Hematopoietic multipotent progenitor cell treated with erythropoietin and hydrocortisone succinate and interleukin-3 and kit ligand, for 6 days (in vitro differentiated cells): ENCODE measurements at regions not wholly inside any gene's neighbourhood (a gene's known extent, or its start where the extent isn't known, plus 50 kb on each side); places are given as distances from the start of the nearest gene placed in this dataset.

Experiments
- DNase-seq: peaks from one replicate; pipeline ENCODE4 v3.0.0-alpha.2; 2015

GRCh38 chr16:86777381-86777946 lies 199.1 kb downstream of the FOXL1 start:
- DNase-seq: no peak

DNA sequence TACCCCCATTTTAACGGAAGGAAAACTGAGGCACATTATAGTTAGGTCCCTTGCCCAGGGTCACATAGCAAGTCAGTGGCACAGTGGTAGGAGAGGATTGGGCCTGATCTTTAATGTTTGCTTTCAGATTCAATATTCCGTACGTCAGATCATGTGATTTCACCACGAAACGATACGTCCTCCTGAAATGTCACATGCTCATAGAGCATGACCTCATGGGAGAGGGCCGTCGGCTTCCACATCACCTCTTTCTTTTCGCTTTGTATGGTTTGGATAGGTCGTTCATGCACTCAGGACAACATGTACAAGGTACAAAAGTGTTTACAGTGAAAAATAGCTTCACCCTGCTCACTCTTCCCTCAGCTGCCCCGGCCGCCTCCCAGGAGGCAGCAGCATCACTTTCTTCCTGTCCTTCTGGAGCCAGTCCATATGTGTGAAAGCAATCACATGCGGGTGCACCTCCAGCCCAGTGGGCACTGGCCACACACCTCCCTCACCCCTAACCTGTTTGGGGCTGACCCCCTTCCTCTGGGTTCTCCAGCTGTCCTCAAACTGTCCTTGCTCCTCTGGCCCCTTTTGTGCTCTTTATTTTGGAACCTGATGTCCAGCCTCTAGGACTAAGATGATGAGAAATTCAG lies 199.9 kb downstream of the FOXL1 start:
- DNase-seq: no peak

DNA sequence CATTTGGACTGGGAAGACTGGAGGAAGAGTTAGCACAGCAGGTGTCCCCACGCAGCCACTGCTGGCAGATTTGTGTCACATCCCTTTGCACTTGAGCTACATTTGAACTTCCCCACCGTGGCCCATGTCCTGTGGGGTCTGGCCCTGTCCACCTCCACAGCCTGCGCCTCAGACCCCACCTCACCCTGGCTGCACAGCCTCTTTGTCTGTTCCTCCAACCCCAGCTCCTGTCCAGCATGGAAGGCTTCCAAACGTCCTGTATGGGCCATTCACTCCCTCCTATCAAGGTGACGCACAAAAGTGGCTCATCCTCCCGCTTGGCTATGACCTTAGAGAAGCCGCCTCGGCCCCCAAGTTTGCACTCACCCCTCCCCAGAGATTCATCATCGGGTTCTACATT lies 200.6 kb downstream of the FOXL1 start:
- DNase-seq: no peak

DNA sequence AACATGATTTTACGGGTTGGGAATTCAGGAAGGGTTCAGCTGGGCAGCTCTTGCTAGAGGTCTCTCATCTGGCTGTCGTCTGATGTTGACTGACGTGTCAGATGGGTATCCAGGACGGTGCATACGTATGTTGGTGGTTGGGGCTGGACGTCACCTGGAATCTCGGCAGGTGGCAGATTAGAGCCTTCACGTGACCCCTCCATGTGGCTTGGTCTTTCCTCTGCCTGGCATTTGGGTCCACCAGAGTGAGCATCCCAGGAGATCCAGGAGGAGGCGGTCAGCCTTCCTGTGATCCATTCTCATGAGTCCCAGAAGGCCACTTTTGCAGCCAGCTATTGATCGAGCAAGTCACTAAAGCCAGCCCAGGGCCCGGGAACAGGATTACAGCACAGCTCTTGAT lies 202.7 kb downstream of the FOXL1 start:
- DNase-seq: no peak

DNA sequence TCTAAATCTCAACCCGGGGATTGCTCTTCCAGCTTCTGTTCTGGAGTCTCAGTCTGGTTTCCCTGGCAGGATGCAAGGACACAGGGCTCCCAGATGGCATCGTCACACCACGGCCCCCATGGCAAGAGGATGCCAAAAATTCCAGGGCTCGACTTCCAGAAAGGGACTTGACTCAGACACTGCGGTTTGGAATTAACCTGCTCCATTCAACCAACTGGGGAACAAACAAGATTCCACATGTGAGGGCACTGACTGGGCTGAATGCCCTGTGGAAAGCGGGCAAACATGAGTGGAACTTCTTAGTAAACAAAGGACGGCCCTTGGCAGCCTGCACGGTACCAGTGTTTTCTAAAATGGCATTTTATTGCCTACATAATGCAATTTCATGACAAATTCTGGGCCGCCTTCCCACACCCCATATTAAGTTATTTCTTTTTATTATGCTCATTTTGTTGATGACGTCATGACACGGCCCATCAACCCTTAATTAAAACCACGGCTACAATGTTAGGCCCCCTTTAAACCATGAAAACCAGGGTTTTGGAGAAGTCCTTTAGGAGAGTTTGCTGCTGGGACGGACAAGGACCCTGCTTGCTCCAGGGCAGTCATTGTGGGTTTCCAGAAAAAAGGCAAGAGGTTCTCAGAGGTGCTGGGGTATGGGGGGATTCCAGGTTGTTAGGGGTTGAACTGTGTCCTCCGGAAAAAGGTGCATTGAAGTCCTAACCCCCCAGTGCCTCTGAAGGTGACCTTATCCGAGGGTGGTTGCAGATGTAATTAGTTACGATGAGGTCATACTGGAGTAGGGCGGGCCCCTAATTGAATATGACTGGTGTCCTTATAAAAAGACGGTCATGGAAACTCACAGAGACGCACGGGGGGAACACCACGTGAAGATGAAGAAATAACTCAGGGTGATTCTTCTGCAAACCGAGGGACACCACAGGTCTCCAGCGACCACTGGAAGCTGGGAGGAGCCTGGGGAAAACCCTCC lies 205.6 kb downstream of the FOXL1 start:
- no peak for DNase-seq

DNA sequence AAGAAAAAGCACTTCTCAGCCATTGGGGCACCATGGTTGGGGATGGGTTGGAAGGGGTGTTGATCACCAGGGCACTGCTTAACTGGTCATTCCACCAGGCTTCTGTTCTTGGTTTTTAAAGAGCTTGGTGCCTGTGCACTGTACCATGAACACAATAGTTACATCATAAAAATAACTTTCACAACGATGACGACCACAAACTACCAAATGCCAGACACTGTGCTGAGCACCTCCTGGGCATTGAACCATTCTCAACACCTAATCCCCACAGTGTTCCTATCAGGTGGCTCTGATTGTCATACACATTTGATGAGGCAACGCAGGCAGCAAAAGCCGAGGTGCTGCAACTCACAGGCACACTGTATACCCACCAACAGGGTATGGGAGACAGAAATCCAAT lies 208.0 kb downstream of the FOXL1 start:
- no peak for DNase-seq

GRCh38 chr16:86786994-86787393 lies 208.6 kb downstream of the FOXL1 start:
- DNase-seq: no peak

DNA sequence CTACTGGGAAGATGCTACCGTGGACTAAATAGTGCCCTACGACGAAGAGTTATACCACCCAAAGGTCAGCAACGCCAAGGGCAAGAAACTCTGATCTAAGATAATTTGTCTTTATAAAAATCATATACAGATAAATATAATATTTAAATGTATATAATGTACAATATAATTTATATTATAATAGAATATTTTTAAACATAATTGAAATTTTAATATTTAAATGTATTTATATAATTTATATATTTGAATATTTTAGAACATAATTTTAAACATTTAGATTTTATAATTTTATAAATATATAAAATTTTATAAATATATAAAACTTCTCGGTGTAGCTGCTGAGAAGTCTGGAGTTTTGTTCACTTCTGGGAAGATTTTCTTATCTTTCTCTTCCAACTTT lies 209.2 kb downstream of the FOXL1 start:
- no peak for DNase-seq

- no peak for DNase-seq
These were observed 211.3 kb downstream of the FOXL1 start for GRCh38 chr16:86789621-86790051.

GRCh38 chr16:86791287-86792035 lies 213.1 kb downstream of the FOXL1 start:
- DNase-seq: no peak

DNA sequence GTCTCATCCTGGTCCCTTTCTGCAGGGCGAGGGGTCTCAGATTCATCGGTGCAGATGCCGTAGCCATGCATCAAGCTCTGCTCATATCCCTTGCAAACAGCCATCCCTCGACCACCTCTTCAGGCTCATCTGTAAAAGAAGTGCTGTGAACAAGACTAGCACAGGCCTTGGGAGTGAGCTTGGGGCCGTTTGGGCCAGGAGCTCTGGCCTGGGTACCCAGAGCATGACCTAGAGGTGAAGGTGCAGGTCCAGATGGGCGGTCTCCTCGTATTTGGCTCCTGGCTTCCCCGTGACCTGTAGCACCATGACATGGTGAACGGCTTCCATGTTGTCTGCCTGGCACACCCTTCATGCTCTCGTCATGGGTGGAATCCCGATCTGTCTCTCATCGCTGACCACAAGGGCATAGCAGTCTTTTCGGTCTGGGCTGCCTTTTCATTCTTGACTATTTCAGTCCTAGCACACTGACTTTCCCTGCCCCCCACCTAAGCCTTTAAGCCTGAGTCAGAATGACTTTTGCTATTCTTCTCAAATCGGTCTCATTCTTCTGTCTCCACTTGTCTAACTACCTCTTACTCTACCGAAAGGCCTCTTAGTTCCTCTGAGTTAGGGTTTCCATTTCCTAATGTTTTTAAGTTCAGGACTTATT lies 216.0 kb downstream of the FOXL1 start:
- DNase-seq: no peak

DNA sequence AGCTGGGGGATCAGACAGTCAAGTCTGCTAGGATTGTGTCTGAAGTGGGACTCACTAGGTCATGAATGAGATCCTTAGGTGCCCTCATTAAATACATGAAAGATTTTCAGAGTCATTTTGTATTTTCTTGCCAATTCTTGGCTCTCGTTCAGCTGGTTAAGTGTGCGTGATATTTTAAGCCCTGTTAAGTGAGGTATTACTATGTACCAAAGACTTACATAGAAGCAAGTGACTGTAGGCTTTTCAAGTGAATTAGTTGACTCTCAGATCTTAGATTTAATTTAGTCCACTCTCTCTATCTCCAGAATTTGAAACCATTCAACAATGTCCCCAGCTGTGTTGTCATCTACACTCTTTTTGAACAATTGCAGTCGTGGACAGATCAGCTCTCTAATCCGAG lies 219.4 kb downstream of the FOXL1 start:
- no peak for DNase-seq

DNA sequence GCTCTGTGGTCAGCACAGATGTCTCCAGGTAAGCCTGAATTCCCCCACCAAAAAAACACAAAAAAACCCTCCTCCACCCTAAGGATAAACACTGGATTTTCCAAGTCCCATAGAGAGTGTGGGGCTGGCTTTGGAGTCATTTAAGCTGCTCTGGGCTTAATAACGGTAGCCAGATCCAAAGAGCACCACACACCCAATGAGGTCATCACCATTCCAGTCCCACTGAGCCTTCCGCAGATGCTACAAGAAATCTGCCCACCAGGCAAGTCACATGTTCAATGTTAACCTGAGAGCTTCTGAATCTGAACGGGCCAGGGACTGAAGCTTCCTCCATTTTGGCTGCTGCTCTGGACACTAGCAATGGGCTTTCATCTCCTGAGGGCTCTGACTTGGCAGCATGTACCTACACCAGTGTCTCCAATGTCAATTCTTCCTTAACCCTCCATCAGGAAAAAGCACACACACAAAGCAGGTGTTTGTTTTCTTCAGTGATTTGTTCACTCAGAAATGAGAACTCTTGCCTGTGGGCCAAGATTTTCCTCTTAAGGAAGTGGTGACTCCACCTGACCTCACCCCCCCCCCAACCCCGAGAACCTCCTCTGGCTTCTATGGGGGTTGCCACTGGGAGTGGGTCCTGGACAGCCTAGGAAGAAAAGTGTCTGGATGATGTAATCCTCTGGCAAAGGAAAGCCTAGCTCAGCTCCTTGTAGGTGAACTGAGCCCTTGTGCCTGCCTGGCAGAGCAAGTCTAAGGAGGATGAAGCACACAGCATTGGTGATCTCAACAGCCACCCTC lies 220.1 kb downstream of the FOXL1 start:
- no peak for DNase-seq

GRCh38 chr16:86799367-86799766 lies 221.0 kb downstream of the FOXL1 start:
- no peak for DNase-seq

DNA sequence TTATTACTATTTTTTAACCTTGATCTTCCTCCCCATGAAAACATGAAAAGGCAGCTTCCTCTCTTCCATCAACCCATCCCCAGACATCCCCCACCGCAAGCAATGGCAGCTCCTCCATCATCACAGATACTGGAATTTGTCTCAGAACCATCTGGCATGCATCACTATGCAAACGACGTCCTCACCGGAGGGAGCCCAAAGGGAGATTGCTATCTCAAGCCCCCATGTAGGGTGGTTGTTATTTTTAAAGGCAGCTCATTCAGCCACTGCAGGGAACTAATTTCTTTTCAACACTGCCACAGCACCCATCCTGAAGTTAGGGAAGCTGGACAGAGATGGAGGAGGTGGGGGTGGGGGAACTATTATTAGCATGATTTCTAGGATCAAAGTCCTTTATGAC lies 222.5 kb downstream of the FOXL1 start:
- no peak for DNase-seq

DNA sequence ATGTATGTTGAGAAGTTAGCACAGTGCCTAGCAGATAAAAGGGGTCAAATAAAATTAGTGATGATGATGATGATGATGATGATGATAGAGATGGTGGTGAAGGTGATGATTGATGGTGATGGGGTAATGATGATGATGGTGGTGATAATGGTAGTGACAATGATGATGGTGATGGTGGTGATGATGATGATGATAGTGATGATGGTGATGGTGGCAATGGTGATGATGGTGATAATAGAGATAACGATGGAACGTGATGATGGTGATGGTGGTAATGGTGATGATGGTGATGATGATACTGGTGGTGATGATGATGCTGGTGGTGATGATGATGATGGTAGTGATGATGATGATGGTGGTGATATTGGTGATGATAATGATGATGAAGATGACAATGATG lies 223.7 kb downstream of the FOXL1 start:
- no peak for DNase-seq

DNA sequence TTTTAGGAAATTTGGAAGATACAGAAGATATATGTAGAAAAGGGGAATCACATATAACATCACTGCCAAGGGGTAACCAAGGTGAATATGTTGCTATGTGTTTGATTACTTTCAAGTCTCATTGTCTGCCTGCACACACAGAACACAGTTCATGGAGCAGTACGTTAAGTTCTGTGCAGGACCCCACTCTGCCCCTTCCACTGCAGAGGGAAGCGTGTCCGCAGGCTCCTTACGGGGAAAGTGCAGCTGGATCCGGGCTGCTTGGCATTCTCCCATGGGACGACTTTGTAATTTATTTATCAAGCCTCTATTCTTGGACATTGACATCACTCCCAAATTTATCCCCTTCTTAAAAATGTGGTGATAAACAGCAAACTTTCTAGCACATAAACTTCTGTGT lies 226.8 kb downstream of the FOXL1 start:
- DNase-seq: no peak

GRCh38 chr16:86806181-86806837 lies 228.0 kb downstream of the FOXL1 start:
- DNase-seq: no peak

DNA sequence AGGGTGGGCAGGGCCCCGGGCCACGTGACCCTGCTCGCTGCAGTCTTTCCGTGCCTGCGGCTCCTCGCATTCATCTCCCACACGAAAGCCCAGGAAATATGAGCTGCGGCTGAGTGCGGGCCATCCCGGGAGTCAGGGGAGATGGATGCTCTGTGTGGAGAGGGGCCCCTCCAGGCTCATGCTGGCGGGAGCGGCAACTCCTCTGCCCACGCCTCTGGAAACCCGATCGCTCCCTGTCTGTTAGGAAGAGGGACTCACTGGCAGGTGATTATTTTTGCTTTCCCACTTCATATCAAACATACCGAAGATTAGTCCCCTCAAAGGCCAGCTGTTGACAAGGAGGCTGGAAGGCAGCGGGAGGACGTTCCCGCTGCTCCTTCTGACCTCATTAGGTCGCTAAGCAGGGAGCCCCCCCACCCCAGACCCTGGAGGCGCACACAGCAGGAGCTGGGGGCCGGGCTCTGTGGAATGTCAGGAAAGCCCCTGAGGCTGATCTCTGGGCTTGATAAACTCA lies 228.5 kb downstream of the FOXL1 start:
- DNase-seq: no peak

- DNase-seq: no peak
These were observed 230.6 kb downstream of the FOXL1 start for GRCh38 chr16:86808863-86809444.
